ENCODE measurements at regions not wholly inside any gene's neighbourhood (a gene's known extent, or its start where the extent isn't known, plus 50 kb on each side); places are given as distances from the start of the nearest gene placed in this dataset.

GRCh38 chr14:101086926-101087325, 183.4 kb upstream of the RTL1 start:
- TF ChIP-seq EZH2phosphoT487 (IDR thresholded peaks at IDR 0.05; ENCODE audit: insufficient read depth, low read depth): no peak
- TF ChIP-seq EZH2 (IDR thresholded peaks at IDR 0.05; ENCODE audit: insufficient read depth, poor library complexity, severe bottlenecking): no peak
